ENCODE measurements at regions not wholly inside any gene's neighbourhood (a gene's known extent, or its start where the extent isn't known, plus 50 kb on each side); places are given as distances from the start of the nearest gene placed in this dataset.

GRCh38 chr16:27706866-27707685 is 157.1 kb downstream of the KATNIP start:
- TF ChIP-seq CTCF (IDR thresholded peaks at IDR 0.05; ENCODE audit: borderline replicate concordance, extremely low read depth, low read length, poor library complexity, severe bottlenecking) (no peak), EZH2 (IDR thresholded peaks at IDR 0.05; ENCODE audit: borderline replicate concordance, low read depth, low read length, severe bottlenecking) (no peak)
